ENCODE measurements at regions not wholly inside any gene's neighbourhood (a gene's known extent, or its start where the extent isn't known, plus 50 kb on each side); places are given as distances from the start of the nearest gene placed in this dataset.

DNA sequence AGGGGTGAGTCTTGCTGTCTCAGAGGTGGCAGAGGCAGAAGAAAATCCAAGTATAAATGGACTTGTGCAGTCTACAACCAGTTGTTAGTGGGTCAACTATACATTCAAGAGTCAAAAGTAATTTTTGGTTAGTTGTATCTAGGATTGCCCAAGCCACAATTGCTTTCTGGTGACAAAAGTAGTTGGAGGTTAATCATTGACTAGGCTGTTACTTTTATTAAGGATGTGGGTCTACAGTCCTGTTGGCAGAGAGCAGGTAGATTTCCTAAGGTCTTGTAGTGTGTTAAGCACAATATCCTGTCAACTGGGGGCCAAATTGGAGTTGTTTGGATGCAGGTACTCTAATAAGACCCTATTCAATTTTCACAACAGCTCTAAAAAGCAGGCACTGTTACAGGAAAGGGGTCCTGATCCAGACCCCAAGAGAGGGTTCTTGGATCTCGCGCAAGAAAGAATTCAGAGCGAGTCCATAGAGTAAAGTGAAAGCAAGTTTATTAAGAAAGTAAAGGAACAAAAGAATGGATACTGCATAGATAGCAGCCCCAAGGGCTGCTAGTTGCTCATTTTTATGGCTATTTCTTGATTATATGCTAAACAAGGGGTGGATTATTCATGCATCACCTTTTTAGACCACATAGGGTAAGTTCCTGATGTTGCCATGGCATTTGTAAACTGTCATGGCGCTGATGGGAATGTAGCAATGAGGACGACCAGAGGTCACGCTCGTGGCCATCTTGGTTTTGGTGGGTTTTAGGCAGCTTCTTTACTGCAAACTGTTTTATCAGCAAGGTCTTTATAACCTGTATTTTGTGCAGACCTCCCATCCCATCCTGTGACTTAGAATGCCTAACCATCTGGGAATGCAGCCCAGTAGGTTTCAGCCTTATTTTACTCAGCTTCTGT lies 232.6 kb upstream of the SRRM4 start:
- DNase-seq (ENCODE audit: low read depth in 4 of 4, low spot score in 3 of 4), result no peak

DNA sequence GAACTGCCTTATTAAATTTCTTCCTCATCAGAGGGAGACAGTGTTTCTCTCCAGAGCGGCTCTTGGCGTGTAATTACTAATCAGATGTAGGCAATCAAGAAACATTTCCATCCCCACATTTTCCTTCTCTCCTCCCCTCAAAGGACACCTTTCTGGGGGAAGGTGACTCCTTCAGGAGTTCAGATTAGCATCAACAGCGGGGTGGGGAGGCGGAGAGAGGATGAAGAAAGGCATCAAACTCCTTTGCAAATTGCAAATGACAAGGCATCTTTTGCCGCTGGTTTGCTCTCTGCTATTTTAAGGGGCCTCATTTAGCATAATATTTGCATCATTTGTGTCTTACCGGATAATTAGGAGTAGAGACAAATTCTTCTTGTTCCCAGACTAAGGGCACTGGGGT lies 231.7 kb upstream of the SRRM4 start:
- DNase-seq (ENCODE audit: low read depth in 4 of 4, low spot score in 3 of 4), result no peak

DNA sequence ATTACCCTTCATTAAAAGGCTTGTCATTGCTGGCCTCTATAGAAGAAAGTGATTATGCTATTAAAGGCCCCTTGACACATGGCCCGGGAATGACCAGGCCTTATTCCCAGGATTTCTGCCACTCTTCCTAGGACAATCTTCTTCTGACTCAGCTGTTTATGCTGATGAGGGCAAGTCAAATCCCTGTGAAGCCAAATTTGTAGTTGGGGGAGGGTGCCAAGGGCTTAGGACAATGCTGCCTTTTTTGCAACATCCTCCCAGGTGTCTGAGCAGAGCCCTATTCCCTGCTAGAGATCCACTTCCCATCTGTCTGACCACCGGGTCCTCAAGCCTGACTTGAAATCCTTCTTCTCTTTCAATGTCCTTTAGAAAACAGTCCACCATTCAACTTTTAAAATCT lies 230.7 kb upstream of the SRRM4 start:
- DNase-seq (ENCODE audit: low read depth in 4 of 4, low spot score in 3 of 4), result no peak

DNA sequence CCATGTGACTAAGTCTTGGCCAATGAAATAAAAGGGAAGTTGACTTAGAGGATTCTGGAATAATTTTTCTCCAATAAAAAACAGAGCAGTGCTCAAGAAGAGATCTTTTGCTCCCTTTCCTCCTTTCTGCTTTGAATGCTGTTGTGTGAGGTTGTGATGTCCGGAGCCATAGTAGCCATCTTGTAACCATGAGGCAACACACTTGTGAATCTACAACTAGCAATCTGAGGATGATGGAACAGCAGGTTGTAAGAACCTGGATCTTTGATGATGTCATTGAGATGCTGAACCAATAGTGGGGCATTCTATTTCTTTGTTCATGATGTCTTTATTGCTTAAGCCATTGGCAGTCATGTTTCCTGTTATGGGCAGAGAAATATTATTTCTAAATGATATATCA lies 230.0 kb upstream of the SRRM4 start:
- no peak for DNase-seq (ENCODE audit: low read depth in 4 of 4, low spot score in 3 of 4)

DNA sequence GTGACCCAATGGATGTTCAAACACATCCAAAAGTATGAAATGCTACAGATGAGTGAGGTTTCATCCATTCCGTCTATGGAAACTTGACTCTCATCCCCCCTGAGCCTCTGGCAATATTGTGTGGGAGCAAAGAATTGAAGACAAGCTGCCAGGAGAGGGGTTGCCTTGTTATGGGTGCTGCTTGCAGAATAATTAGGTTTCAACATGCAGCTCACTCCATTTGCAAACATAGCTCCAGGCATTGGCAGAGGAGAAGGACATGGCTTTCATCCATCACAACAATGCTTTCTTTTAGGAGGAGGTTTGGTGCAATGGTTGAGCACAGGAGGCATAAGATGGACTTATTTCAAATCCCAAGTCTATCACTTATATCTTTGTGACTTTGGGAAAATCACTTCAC lies 220.7 kb upstream of the SRRM4 start:
- DNase-seq (ENCODE audit: low read depth in 4 of 4, low spot score in 3 of 4), result no peak

DNA sequence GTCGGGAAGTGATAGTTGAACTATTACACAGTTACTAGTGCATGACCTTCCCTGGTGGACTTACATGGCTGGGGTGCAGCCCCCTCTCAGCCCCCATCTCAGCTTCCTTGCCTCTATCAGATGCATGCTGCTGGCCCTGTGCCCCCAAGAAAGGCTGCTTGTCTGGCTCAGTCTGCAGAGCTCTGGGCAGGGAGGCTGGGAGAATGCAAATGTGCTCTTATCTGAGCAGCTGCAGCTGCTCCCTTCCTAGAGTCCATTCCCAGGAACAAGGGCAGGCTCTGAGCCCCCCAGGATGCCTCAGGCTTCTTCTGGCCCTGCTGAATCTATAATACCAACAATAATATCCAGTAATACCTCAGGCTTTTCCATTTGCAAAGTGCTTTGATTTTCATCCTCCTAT lies 218.1 kb upstream of the SRRM4 start:
- DNase-seq (ENCODE audit: low read depth in 4 of 4, low spot score in 3 of 4), result no peak

DNA sequence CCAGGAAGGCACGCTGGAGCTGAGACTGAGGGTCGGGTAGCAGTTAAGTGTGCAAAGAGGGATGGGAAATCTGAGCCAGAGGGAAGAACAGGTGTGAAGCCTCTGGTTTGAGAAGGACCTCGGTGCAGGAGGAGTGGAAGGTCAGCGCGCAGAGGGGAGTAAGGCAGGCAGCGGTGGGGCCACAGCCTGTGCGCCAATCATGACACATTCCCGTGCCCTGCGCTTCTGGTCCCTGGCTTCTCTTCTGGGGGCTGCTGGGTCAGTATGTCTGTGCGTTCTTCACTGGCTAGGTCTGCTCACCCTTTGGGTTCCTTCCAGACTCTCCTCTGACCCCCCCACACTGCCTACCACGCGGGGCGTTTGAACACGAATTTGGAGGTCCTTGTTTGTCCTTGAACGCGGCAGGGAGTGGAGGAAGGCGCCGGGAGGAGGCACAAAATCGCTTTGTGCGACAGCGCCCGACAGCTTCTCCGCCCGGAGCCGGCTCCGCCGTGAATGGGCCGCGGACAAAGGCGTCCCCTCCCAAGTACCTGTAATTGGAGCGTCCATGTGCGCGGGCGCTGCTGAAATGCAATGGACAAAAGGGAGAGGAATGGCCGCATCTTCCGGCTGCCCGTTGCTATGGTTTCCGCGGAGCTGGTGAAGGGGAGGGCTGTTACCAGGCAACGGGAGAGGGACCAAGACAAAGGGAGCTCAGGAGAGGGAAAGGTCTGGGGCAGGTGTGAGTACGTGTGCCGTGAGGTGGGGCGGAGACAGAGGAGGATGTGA lies 207.2 kb upstream of the SRRM4 start:
- DNase-seq (ENCODE audit: low read depth in 4 of 4, low spot score in 3 of 4), result no peak

DNA sequence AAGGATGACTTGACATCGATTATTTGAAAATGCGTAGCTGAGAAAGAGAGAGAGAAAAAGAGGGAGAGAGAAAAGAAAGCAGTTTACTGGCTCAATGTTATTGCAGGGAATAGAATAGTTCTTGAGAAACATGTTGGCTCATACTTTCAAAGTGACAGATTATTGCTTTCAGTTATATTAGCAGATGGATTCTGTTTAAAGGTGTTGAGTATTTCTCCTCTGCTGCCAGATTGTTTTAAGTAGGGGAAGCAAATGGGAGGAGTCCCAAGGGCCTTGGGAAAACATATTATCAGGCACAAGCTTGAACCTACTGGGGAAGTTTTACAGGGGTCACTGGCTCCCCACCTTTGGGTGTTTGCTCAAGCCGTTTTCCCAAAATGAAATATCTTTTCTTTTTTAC lies 203.8 kb upstream of the SRRM4 start:
- no peak for DNase-seq (ENCODE audit: low read depth in 4 of 4, low spot score in 3 of 4)

DNA sequence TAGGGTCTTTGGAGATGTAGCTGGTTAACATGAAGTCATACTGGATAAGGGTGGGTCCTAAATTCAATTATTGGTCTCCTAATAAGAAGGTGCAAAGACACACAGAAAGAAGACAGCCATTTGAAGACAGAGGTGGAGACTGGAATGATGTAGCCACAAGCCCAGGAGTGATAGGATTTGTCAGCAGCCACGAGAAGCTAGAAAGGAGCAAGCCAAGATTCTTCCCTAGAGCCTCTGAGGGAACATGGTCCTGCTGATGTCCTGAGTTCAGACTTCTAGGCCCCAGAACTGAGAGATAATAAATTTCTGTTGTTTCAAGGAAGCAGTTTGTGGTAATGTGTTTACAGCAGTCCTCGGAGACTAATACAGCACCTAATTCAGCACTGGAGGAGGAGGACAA lies 203.3 kb upstream of the SRRM4 start:
- no peak for DNase-seq (ENCODE audit: low read depth in 4 of 4, low spot score in 3 of 4)

DNA sequence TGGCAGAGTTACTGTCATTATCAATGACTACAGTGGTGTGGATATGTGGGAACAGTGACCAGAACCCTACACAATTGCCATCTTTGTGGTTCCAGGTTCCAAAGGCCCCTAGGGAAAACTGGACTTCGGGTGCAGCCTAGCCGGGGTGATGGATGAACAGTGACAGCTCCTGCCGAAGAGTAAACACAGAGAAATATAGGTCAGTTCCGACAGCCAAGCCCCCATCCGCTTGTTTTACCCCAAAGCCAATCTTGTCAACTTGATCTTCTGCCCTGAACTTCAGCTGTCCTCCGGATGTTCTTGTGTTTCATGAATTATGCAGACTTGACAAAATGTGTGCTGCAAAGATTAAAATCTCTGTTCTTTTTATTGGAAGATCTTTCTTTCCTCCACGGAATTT lies 200.4 kb upstream of the SRRM4 start:
- DNase-seq (ENCODE audit: low read depth in 4 of 4, low spot score in 3 of 4), result no peak

DNA sequence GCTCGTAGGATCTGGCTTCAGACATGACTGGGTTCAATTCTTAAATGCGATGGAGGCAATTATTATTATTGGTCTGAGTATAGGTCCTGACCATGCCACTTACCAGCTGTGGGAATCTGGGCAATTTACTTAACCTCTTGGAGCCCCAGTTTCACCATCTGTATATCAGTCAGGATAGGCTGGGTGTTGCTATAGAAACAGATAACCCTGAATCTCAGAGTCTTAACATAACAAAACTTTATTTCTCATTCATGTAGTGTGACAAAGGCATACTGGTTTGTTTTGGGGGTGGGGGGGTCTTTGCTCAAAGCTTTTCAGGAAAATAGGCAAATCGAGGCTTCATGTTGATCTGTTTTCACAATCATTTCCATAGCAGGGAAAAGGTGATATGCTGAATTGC lies 199.6 kb upstream of the SRRM4 start:
- no peak for DNase-seq (ENCODE audit: low read depth in 4 of 4, low spot score in 3 of 4)

DNA sequence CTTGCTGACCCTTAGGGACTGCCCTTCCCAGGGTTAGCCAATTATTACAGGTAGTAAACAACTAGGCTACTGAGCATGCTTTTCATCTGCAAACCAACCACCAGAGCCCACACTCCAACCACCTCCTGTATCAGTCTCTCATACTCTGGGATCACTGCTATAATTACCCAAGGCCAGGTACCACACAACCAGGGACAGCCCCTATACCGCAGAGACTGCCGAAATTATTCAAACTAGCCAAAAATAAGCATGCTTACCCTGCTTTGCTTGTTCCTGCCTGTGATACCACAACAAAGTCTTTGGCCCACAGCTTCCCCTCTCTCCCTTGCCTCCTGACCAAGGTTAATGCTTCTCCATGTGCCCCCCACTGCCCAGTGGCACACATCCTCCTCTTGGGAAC lies 197.6 kb upstream of the SRRM4 start:
- DNase-seq (ENCODE audit: low read depth in 4 of 4, low spot score in 3 of 4), result no peak

DNA sequence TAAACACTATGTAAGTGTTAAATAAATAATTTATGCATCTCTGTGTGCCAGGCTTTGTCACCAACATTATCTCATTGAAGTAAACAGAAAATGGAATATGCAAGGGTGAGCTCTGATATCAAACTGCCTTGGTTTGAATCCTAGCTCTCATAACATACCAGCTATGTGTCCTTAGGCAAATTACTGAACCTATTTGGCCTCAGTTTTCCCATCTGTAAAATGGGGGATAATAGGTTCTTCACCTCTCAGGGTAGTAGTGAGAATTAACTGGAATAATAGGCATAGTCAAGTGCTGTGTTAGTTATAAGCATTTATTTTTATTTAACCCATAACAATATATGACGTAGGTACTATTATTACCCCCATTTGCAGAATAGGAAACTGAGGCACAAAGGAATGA lies 190.8 kb upstream of the SRRM4 start:
- no peak for DNase-seq (ENCODE audit: low read depth in 4 of 4, low spot score in 3 of 4)

DNA sequence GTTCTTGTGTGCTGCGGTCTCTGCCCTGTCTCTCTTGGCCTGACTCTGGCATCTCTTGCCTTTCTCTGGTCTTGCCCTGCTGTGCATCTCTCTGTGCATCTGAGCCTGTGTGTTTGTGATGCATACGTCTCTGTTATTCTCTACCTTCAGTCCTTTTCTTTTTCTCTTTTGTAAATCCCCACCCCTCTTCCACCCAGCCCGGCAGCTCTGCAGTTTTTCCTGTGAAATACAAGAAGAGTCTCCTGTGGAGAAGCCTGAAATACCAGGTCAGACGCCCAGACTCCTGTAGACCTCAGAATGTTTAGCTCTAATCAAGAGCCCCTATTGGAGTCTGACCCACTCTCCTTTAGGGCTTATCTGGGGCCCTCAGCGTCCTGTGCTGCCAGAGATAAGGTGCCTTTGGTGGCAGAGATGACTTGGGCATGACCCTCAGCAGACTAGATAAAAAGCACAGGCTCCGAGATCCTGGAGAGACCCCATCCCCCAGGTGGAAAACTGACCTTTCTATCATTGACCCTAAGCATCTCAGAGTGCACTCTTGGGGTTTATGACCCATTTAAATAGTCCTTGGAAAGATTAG lies 167.5 kb upstream of the SRRM4 start:
- DNase-seq (ENCODE audit: low read depth in 4 of 4, low spot score in 3 of 4), result no peak

DNA sequence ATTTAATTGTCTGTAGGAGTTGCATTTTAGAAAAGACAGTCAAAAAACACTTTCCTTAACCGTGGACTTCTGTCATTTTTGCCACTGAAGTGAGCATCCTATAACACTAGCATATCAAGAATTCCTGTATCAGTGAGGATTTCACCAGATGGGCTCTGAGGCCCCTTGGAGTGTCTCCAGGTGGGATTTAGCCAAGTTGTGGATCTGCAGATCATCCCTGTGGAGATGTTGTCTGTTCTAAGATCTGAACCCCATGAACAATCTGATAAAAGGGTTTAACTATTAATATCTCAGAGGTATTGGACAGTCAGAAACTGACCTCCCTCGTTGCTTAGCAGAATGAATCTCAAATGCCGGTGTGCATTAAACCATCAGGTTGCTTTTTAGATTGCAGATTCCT lies 165.0 kb upstream of the SRRM4 start:
- DNase-seq (ENCODE audit: low read depth in 4 of 4, low spot score in 3 of 4), result no peak

DNA sequence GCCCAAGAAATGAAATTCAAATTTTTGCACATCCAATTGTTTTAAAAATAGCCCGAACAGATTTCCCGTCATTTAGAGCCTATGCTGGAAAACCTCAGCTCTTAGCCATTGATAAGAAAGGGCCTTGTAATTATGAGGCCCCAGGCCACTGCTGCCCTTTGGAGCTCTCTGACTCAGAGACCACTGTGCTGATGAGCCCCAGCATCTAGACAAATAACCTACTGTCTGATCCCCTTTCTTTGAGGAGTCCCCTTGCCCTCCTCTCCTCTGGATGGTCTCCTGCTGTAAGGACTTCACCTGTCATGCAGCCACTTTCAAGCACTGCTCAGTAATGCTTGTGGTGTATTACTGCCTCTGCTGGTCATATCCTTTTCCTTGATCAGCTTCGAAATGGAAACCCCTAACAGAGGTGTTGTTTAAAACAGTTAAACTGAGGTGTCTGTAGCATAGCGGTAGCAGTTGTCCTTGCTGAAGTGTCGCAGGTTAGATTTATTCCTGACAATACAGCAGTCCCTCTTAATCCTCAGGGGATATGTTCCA lies 159.9 kb upstream of the SRRM4 start:
- no peak for DNase-seq (ENCODE audit: low read depth in 4 of 4, low spot score in 3 of 4)

DNA sequence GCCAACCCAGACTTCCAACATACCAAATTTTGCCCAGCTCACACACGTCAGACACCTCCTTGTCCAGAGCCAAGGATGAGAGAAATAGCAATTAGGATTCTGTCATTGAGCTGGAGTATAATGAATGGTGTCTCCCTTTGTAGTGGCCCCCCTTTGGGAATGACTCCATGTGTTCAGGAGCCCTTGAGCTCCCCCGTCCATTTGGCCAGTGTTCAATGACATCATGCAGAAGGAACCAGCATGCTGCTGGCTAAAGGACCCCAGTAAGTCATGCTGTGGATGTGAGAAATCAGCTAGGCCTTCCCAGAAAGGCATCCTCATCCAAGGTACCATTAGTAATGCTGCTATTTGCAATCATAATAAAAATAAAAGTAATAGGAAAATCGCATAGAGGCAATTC lies 158.8 kb upstream of the SRRM4 start:
- no peak for DNase-seq (ENCODE audit: low read depth in 4 of 4, low spot score in 3 of 4)

DNA sequence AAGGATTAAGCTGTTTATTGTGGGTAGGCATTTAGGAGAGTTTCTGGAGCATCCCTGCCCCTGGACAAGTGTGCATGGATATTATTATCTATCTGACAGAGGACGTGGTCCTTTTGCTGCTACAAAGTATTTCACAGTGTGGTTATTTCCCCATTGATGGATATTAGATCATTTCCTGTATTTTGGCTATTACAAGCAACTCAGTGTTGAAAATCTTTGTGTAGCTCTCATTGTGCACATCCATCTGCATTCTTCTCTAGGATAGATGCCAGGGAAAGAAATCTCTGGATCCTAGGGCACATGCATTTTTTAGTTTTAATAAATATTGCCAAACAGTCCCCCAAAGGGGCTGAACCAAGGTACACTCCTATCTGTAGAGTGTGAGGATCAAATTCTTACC lies 154.3 kb upstream of the SRRM4 start:
- no peak for DNase-seq (ENCODE audit: low read depth in 4 of 4, low spot score in 3 of 4)

DNA sequence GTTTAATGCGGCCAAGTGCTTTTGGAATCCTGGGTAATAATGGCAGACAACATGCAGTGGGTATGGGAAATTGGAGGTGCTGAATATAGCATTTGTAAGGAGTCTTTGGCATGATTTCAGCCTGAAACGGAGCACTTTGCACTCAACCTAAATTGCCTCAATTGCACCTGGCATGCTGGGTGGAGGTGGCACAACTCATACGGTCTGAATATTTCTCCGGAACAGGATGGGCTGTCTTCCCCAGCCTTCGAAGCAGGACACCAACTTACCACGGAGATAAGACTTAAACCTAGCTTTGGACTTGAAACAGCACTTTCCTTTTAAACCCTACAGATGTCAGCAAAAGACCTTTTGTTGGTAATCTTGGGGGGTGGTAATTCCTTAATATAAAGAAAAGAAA lies 153.7 kb upstream of the SRRM4 start:
- DNase-seq (ENCODE audit: low read depth in 4 of 4, low spot score in 3 of 4), result no peak

DNA sequence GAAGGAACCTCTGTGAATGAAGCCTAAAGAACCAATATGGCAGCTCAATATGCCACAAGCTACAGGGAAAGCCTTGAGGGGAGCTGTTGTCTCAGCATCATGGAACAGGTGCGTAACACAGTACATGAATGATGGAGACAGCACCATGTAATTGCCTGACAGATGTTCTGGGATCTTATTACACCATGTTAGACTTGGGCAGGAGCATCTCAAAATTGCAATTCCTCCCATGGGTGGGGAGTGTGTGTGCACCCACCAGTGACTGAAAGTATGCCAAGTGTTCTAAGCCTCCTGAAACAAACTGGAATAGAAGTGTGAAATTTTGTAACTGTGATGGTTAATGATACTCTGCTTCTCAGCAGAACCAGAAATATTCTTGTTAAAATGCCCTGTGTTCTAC lies 151.0 kb upstream of the SRRM4 start:
- DNase-seq (ENCODE audit: low read depth in 4 of 4, low spot score in 3 of 4), result no peak

DNA sequence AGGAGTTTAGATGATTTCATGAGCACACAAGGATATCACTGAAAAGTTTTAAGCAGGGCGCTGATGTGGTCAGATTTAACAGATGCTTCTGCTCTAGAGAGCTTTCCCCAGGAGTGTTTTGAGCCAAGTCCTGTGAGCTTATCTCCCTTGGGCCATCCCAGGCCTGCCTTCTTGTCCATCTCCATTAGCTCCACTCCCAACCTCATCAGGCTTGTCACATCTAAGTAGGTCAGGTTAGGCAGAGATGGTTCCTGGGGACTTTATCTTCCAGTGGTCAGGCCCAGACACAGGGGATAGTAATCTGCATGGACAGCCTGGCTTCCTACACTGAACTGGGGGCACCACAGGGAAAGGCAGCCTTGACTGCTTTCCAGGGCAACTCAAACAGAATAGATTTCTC lies 145.4 kb upstream of the SRRM4 start:
- DNase-seq (ENCODE audit: low read depth in 4 of 4, low spot score in 3 of 4), result no peak

DNA sequence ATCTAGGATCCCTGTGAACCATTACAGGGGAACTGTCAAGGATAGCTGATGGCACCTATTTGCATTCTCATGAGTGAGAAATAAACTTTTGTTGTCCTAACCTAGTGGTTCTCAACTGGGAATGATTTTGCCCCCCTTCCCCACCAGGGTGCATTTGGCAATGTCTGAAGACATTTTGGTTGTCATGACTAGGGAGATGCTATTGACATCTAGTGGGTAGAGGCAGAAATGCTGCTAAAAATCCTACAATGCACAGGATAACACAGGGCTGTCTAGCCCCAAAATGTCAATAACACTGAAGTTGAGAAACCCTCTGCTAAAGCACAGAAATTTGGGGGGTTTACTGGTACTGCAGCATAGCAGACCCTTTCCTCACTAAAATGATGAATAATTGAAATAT lies 140.9 kb upstream of the SRRM4 start:
- DNase-seq (ENCODE audit: low read depth in 4 of 4, low spot score in 3 of 4), result no peak

Measured in right renal pelvis (tissue), 4 donors.